ENCODE measurements at regions not wholly inside any gene's neighbourhood (a gene's known extent, or its start where the extent isn't known, plus 50 kb on each side); places are given as distances from the start of the nearest gene placed in this dataset.

DNA sequence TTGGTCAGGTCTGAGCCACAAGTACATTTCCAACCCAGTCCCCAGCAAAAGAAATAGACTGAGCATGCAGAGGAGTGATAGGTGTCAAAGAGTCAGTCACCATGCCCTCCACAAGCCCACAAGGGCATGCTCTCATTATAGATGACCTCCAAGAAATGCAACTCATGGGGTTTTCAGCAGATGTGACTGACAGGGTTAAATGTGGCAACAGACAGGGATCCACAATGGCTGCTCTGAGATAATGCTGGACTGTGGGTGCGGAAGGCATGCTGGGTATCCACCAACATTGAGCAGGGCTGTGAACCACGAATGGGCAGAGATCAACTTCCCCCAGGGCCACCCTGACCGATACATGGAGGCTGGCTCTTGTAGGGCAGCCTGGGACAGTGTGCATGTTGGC is 115.8 kb downstream of the BCOR start:
- H3K27me3 ChIP-seq, result no peaks in the 10 kb centered on the region
- no peak overlapping the region for H3K27ac ChIP-seq
- DNase-seq, result no peak
- TF ChIP-seq, protein P1, sequence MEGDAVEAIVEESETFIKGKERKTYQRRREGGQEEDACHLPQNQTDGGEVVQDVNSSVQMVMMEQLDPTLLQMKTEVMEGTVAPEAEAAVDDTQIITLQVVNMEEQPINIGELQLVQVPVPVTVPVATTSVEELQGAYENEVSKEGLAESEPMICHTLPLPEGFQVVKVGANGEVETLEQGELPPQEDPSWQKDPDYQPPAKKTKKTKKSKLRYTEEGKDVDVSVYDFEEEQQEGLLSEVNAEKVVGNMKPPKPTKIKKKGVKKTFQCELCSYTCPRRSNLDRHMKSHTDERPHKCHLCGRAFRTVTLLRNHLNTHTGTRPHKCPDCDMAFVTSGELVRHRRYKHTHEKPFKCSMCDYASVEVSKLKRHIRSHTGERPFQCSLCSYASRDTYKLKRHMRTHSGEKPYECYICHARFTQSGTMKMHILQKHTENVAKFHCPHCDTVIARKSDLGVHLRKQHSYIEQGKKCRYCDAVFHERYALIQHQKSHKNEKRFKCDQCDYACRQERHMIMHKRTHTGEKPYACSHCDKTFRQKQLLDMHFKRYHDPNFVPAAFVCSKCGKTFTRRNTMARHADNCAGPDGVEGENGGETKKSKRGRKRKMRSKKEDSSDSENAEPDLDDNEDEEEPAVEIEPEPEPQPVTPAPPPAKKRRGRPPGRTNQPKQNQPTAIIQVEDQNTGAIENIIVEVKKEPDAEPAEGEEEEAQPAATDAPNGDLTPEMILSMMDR (IDR thresholded peaks at IDR 0.05), result no peak
- no peak for TF ChIP-seq POLR2A (IDR thresholded peaks at IDR 0.05)
- no peaks in the 10 kb centered on the region for H3K4me1 ChIP-seq
- intact Hi-C loops (cut with DNase I; ENCODE audit: low total_unique reads), result no loop called here
- no peak overlapping the region for H3K4me3 ChIP-seq
- no peaks in the 10 kb centered on the region for H3K9me3 ChIP-seq
- no peaks in the 10 kb centered on the region for H3K36me3 ChIP-seq

DNA sequence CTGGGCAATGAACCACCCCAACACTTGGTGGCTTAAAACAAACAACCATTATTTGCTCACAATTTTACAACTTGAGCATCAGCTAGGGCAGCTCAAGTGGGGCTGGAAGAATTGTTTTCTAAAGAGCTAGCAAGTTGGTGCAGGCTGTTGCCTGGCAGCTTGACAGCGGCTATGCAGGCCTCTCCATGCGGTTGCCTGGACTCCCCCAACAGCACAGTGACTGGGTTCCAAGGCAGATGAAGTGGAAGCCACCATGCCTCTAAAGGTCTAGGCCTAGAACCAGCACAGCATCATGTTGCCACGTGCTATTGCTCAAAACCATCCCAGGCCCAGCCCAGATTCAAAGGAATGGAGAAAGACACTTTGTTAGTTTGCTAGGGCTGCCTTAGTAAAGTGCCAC is 114.8 kb downstream of the BCOR start:
- Histone ChIP-seq H3K4me1 (no peaks in the 10 kb centered on the region), H3K27me3 (no peaks in the 10 kb centered on the region), H3K4me3 (no peak overlapping the region), H3K36me3 (no peaks in the 10 kb centered on the region), H3K9me3 (no peaks in the 10 kb centered on the region), H3K27ac (no peak overlapping the region)
- TF ChIP-seq, protein P1 (IDR thresholded peaks at IDR 0.05), result no peak
- TF ChIP-seq POLR2A (IDR thresholded peaks at IDR 0.05), result no peak
- intact Hi-C loops (cut with DNase I; ENCODE audit: low total_unique reads), result no loop called here
- DNase-seq, result no peak

DNA sequence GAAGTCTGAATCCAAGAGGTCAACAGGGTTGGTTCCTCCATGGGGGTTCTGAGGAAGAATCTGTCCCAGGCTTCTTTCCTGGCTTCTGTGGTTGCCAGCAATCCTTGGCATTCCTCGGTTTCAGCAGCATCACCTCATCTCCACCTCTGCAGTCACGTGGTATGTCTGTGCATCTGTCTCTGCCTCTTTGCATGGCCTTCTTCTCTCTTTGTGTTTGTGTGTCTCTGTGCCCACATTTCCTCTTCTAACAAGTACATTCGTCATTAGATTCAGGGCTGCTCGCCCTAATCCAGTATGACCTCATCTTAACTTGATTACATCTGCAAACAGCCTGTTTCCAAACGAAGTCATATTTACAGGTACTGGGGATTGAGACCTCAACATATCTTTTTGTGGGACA is 114.0 kb downstream of the BCOR start:
- DNase-seq, result no peak
- intact Hi-C loops (cut with DNase I; ENCODE audit: low total_unique reads), result no loop called here
- no peaks in the 10 kb centered on the region for H3K9me3 ChIP-seq
- TF ChIP-seq, protein P1 (IDR thresholded peaks at IDR 0.05), result no peak
- no peak for TF ChIP-seq POLR2A (IDR thresholded peaks at IDR 0.05)
- no peak overlapping the region for H3K4me3 ChIP-seq
- H3K27ac ChIP-seq, result no peak overlapping the region
- no peaks in the 10 kb centered on the region for H3K4me1 ChIP-seq
- no peaks in the 10 kb centered on the region for H3K27me3 ChIP-seq
- no peaks in the 10 kb centered on the region for H3K36me3 ChIP-seq

DNA sequence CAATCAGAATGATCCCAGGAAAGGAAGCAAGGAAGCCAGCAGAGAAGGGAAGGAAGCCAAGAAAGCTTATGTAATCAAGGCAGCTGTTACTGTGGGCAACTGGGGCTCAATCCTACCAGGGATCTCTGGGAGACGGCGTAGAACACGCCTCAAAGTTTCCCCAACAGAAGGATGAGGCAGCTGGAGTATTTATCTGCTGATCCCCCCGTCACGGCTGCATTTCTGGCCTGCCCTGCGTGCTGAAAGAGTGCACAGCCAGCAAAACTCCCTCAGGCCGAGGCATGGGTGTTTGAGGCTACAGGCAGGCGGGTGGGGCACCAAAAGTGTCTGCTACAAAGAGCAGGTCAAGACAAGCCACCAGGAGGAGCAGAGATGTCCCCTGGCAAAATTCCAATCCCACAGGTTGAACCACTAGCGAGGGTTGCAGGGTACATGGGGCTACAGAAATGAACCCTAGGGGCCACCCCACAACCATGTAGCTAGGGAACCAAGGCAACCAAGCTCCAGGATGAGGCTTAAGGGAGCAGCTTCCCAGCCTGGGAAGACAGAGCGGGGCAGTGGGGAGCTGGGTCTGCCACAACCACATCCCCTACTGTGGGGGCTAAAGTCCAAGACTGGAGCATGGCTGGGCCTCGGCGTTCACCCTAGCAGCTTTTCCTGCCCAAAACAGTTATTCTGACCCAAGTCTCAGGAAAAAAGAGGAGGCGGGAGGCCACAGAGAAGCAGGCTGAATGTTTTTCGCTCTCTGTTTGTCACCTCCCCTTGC is 113.4 kb downstream of the BCOR start:
- intact Hi-C loops (cut with DNase I; ENCODE audit: low total_unique reads), result no loop called here
- TF ChIP-seq POLR2A (IDR thresholded peaks at IDR 0.05), result no peak
- TF ChIP-seq, protein P1 (IDR thresholded peaks at IDR 0.05), result no peak
- no peaks in the 10 kb centered on the region for H3K4me1 ChIP-seq
- no peaks in the 10 kb centered on the region for H3K36me3 ChIP-seq
- H3K27me3 ChIP-seq, result no peaks in the 10 kb centered on the region
- no peaks in the 10 kb centered on the region for H3K9me3 ChIP-seq
- H3K27ac ChIP-seq, result no peak overlapping the region
- no peak overlapping the region for H3K4me3 ChIP-seq
- peak in 1 of 2 donors; percentile 19 for DNase-seq

DNA sequence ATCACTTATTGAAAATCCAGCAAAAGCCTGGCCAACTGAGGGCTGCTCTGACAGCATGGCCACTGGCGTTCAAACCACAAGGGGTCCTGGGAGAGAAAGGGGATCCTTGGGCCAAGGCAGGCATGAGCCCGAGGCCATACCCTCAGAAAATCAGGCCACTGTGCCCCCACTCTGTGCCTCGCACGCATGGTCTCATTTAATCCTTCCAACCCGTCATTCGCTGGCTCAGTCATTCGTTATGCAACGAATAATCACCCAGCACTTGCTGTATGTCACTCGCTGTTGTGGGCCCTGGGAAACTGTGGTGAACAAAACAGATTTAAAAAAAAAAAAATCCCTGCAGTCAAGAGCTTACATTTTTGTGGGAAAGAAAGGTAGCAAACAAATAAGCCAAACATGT is 112.7 kb downstream of the BCOR start:
- Histone ChIP-seq H3K27me3 (no peaks in the 10 kb centered on the region), H3K9me3 (no peaks in the 10 kb centered on the region), H3K27ac (no peak overlapping the region), H3K4me3 (no peak overlapping the region), H3K36me3 (no peaks in the 10 kb centered on the region), H3K4me1 (no peaks in the 10 kb centered on the region)
- intact Hi-C loops (cut with DNase I; ENCODE audit: low total_unique reads), result no loop called here
- DNase-seq, result no peak
- TF ChIP-seq POLR2A (IDR thresholded peaks at IDR 0.05), result no peak
- TF ChIP-seq, protein P1 (IDR thresholded peaks at IDR 0.05), result no peak

Measured in uterus (tissue), 3 donors.